GM23338 (cell line): ENCODE measurements at regions not wholly inside any gene's neighbourhood (a gene's known extent, or its start where the extent isn't known, plus 50 kb on each side); places are given as distances from the start of the nearest gene placed in this dataset.

Source experiments
- ATAC-seq: fragments of 200-7000 bp; cut with Tn5 transposase; 3 replicates; pipeline ENCODE4 v1.9.1; 2020
- DNase-seq: peaks from one replicate; pipeline ENCODE4 v3.0.0-alpha.2; 2015; ENCODE audit warnings: low spot score
- H2AFZ ChIP-seq: fragments of 200-600 bp; sonication (generic); 2 replicates; pipeline ENCODE4 v1.8.0; 2016; ENCODE audit warnings: antibody characterized with exemption, mild to moderate bottlenecking, moderate library complexity
- H3F3A ChIP-seq: fragments of 200-600 bp; sonication (generic); replicated peaks from 2 replicates; pipeline ENCODE4 v1.8.0; 2017; ENCODE audit warnings: antibody characterized with exemption, mixed run types, low read depth
- H3K27ac ChIP-seq: fragments of 200-600 bp; sonication (generic); 2 replicates; pipeline ENCODE4 v1.6.1; 2016; ENCODE audit warnings: low read depth
- H3K27me3 ChIP-seq: fragments of 200-600 bp; sonication (generic); 2 replicates; pipeline ENCODE4 v1.8.0; 2016; ENCODE audit warnings: mild to moderate bottlenecking, mixed run types, moderate library complexity; ENCODE audit not compliant: insufficient read depth
- H3K36me3 ChIP-seq: fragments of 200-600 bp; sonication (generic); 2 replicates; pipeline ENCODE4 v1.8.0; 2016; ENCODE audit warnings: mild to moderate bottlenecking; ENCODE audit not compliant: insufficient read depth
- H3K4me1 ChIP-seq: fragments of 200-600 bp; sonication (generic); 2 replicates; pipeline ENCODE4 v1.8.0; 2016; ENCODE audit warnings: mild to moderate bottlenecking, moderate library complexity; ENCODE audit not compliant: insufficient read depth
- H3K4me2 ChIP-seq: fragments of 200-600 bp; sonication (generic); 2 replicates; pipeline ENCODE4 v1.7.1; 2017; ENCODE audit warnings: mixed run types
- H3K4me3 ChIP-seq: fragments of 200-600 bp; sonication (generic); 2 replicates; pipeline ENCODE4 v1.6.1; 2016; ENCODE audit warnings: mixed run types
- H3K79me2 ChIP-seq: fragments of 200-600 bp; sonication (generic); replicated peaks from 2 replicates; pipeline ENCODE4 v1.8.0; 2017; ENCODE audit warnings: mild to moderate bottlenecking; ENCODE audit not compliant: insufficient read depth
- H3K9me2 ChIP-seq: fragments of 200-600 bp; sonication (generic); 2 replicates; pipeline ENCODE4 v1.8.0; 2017; ENCODE audit not compliant: insufficient read depth
- H4K20me1 ChIP-seq: fragments of 200-600 bp; sonication (generic); replicated peaks from 2 replicates; pipeline ENCODE4 v1.8.0; 2017; ENCODE audit warnings: mild to moderate bottlenecking; ENCODE audit not compliant: insufficient read depth
- H3K27ac Mint-ChIP-seq: 2 replicates; pipeline ENCODE4 v1.8.0; 2020; ENCODE audit warnings: inconsistent platforms, mild to moderate bottlenecking, moderate library complexity, mixed read lengths
- H3K27me3 Mint-ChIP-seq: 3 replicates; pipeline ENCODE4 v1.8.0; 2022; ENCODE audit warnings: low read depth, mild to moderate bottlenecking, moderate library complexity, mixed read lengths, inconsistent platforms; ENCODE audit not compliant: insufficient read depth, poor library complexity
- H3K36me3 Mint-ChIP-seq: 3 replicates; pipeline ENCODE4 v1.8.0; 2021; ENCODE audit warnings: low read depth, mild to moderate bottlenecking, inconsistent platforms, moderate library complexity, mixed read lengths
- H3K4me1 Mint-ChIP-seq: 3 replicates; pipeline ENCODE4 v1.8.0; 2020; ENCODE audit warnings: mild to moderate bottlenecking, inconsistent platforms, mixed read lengths
- H3K4me3 Mint-ChIP-seq: 3 replicates; pipeline ENCODE4 v1.8.0; 2021; ENCODE audit warnings: moderate library complexity, mild to moderate bottlenecking, inconsistent platforms, mixed read lengths
- H3K9me3 Mint-ChIP-seq: 3 replicates; pipeline ENCODE4 v1.8.0; 2020; ENCODE audit warnings: moderate library complexity, mild to moderate bottlenecking, inconsistent platforms, mixed read lengths
- CREB1 ChIP-seq: fragments of 250-450 bp; sonication (Bioruptor Pico); IDR thresholded peaks from 2 replicates; pipeline ENCODE4 v1.5.0; 2020; ENCODE audit warnings: low read depth, mild to moderate bottlenecking, moderate library complexity
- ETS1 ChIP-seq: IDR thresholded peaks from 2 replicates; pipeline ENCODE4 v1.6.1; 2016; ENCODE audit warnings: antibody characterized with exemption
- EZH2 ChIP-seq: fragments of 200-600 bp; sonication (generic); IDR thresholded peaks from one replicate; pipeline ENCODE4 v1.8.0; 2017; ENCODE audit warnings: antibody characterized with exemption, mild to moderate bottlenecking, low read depth; ENCODE audit not compliant: unreplicated experiment
- JUNB ChIP-seq: IDR thresholded peaks from one replicate; pipeline ENCODE4 v1.6.1; 2016; ENCODE audit warnings: antibody characterized with exemption; ENCODE audit not compliant: unreplicated experiment
- NANOG ChIP-seq: IDR thresholded peaks from 2 replicates; pipeline ENCODE4 v1.6.1; 2016; ENCODE audit warnings: antibody characterized with exemption, borderline replicate concordance
- STAT1 ChIP-seq: IDR thresholded peaks from one replicate; pipeline ENCODE4 v1.6.1; 2016; ENCODE audit warnings: antibody characterized with exemption; ENCODE audit not compliant: unreplicated experiment
- ZNF114 ChIP-seq: fragments of 250-450 bp; sonication (Bioruptor Pico); IDR thresholded peaks from 2 replicates; pipeline ENCODE4 v1.5.0; 2020; ENCODE audit warnings: mild to moderate bottlenecking, moderate library complexity
- ZNF331 ChIP-seq: fragments of 250-450 bp; sonication (Bioruptor Pico); IDR thresholded peaks from 2 replicates; pipeline ENCODE4 v1.5.0; 2020; ENCODE audit warnings: low read depth, mild to moderate bottlenecking, moderate library complexity
- ZNF462 ChIP-seq: fragments of 250-450 bp; sonication (Bioruptor Pico); IDR thresholded peaks from 2 replicates; pipeline ENCODE4 v1.5.0; 2020; ENCODE audit warnings: mild to moderate bottlenecking, moderate library complexity
- TF ChIP-seq, protein P1 (sequence below), 2 experiments: fragments of 200-600 bp in 1 of 2; sonication (generic) in 1 of 2; conservative IDR thresholded peaks; 2 replicates each; pipeline versions ENCODE4 v1.5.1 to v1.6.1; 2016 to 2017; ENCODE audit warnings: antibody characterized with exemption in 2 of 2, low read depth in 2 of 2, mild to moderate bottlenecking in 2 of 2, moderate library complexity in 1 of 2

DNA sequence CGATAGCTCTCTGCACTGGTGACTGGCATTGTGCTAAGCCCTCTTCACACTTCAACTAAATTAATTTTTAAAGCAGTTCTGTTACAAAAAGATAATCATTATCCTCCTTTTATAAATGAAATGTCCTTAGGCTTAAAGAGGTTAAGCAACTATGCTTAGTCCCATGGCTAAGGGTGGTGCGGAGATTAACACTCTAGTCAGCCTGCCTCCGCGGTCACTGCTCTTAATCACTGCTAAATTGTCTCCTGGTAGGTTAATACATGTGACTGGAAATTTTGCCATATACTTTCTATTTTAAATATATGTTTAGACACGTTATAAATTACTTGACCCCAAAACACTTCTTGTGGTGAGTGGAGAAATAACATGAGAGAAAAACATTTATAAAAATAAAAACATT is 473.7 kb downstream of the CENPC start:
- Histone ChIP-seq H3K36me3 (no peaks in the 10 kb centered on the region), H4K20me1 (no peaks in the 10 kb centered on the region), H3F3A (no peaks in the 10 kb centered on the region), H3K27ac (no peak overlapping the region), H3K4me2 (no peak overlapping the region), H3K4me3 (no peak overlapping the region), H2AFZ (no peak overlapping the region), H3K79me2 (no peaks in the 10 kb centered on the region), H3K4me1 (peaks cover 10% of the 10 kb centered on the region; the same call in 1 of the 2 replicates), H3K9me2 (peaks cover 2% of the 10 kb centered on the region; the same call in 1 of the 2 replicates), H3K27me3 (no peaks in the 10 kb centered on the region)
- peaks cover 9% of the 10 kb centered on the region; the same call in 2 of the 3 replicates for H3K4me1 Mint-ChIP-seq
- no peak overlapping the region for H3K27ac Mint-ChIP-seq
- no peak overlapping the region for H3K4me3 Mint-ChIP-seq
- ATAC-seq (no peak), DNase-seq (no peak)
- peaks cover 35% of the 10 kb centered on the region for H3K9me3 Mint-ChIP-seq
- peaks cover 7% of the 10 kb centered on the region for H3K27me3 Mint-ChIP-seq
- peaks cover 19% of the 10 kb centered on the region for H3K36me3 Mint-ChIP-seq
- TF ChIP-seq, protein P1, sequence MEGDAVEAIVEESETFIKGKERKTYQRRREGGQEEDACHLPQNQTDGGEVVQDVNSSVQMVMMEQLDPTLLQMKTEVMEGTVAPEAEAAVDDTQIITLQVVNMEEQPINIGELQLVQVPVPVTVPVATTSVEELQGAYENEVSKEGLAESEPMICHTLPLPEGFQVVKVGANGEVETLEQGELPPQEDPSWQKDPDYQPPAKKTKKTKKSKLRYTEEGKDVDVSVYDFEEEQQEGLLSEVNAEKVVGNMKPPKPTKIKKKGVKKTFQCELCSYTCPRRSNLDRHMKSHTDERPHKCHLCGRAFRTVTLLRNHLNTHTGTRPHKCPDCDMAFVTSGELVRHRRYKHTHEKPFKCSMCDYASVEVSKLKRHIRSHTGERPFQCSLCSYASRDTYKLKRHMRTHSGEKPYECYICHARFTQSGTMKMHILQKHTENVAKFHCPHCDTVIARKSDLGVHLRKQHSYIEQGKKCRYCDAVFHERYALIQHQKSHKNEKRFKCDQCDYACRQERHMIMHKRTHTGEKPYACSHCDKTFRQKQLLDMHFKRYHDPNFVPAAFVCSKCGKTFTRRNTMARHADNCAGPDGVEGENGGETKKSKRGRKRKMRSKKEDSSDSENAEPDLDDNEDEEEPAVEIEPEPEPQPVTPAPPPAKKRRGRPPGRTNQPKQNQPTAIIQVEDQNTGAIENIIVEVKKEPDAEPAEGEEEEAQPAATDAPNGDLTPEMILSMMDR (conservative IDR thresholded peaks at IDR 0.05; ENCODE audit: low read depth in 2 of 2), result no peak
- TF ChIP-seq NANOG (no peak), ZNF462 (CRISPR knock-in tag) (no peak), ZNF331 (CRISPR knock-in tag) (no peak), STAT1 (no peak), JUNB (no peak), EZH2 (no peak), ZNF114 (CRISPR knock-in tag) (no peak), CREB1 (CRISPR knock-in tag) (no peak), ETS1 (no peak)
